ACC112 (cell line): ENCODE measurements at regions not wholly inside any gene's neighbourhood (a gene's known extent, or its start where the extent isn't known, plus 50 kb on each side); places are given as distances from the start of the nearest gene placed in this dataset.

Experiments used
- H2AFZ ChIP-seq: fragments of 200-600 bp; sonication (generic); one replicate; pipeline ENCODE4 v1.6.0; 2017; ENCODE audit warnings: antibody characterized with exemption, low read length; ENCODE audit not compliant: unreplicated experiment
- H3K27ac ChIP-seq: fragments of 200-600 bp; sonication (generic); 2 replicates; pipeline ENCODE4 v1.5.1; 2014; ENCODE audit warnings: low read depth, mild to moderate bottlenecking, antibody characterized with exemption, low read length, moderate library complexity
- H3K27me3 ChIP-seq: fragments of 200-600 bp; sonication (generic); 2 replicates; pipeline ENCODE4 v1.6.1; 2014; ENCODE audit warnings: mild to moderate bottlenecking, antibody characterized with exemption, low read length, moderate library complexity, mixed read lengths; ENCODE audit not compliant: insufficient read depth
- H3K36me3 ChIP-seq: fragments of 200-600 bp; sonication (generic); 2 replicates; pipeline ENCODE4 v1.6.1; 2016; ENCODE audit warnings: mild to moderate bottlenecking, antibody characterized with exemption, low read length, moderate library complexity, mixed read lengths; ENCODE audit not compliant: insufficient read depth
- H3K4me1 ChIP-seq: fragments of 200-600 bp; sonication (generic); one replicate; pipeline ENCODE4 v1.6.1; 2016; ENCODE audit warnings: low read length, mixed read lengths; ENCODE audit not compliant: insufficient read depth, unreplicated experiment, control insufficient read depth
- H3K4me3 ChIP-seq: fragments of 200-600 bp; sonication (generic); 2 replicates; pipeline ENCODE4 v1.5.1; 2014; ENCODE audit warnings: mild to moderate bottlenecking, low read depth, low read length
- H3K79me2 ChIP-seq: fragments of 200-600 bp; sonication (generic); one replicate; pipeline ENCODE4 v1.6.0; 2016; ENCODE audit warnings: low read length; ENCODE audit not compliant: control insufficient read depth, unreplicated experiment, insufficient read depth

DNA sequence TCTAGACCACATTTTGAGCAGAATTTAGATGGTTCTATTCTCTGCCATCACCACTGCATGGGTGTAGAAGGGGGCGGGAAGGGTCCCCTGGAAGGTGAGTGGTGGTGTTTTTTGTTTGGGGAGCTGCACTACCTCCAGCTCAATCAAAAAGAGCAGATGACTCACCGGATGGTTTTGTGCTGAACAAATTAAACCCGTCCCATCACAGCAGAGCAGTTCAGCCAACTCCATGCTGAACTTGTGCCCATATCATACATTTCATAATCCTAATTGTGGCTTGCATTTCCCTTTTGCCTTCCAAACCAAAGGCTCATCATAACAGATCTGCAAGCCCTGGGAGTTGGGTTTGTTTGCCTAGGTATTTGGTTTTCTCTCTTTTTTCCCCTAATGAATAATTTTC is 53.0 kb upstream of the RPH3A start:
- no peaks in the 10 kb centered on the region for H3K79me2 ChIP-seq
- no peaks in the 10 kb centered on the region for H3K4me1 ChIP-seq
- no peaks in the 10 kb centered on the region for H3K36me3 ChIP-seq
- no peak overlapping the region for H2AFZ ChIP-seq
- H3K27me3 ChIP-seq: peaks cover 93% of the 10 kb centered on the region
- H3K27ac ChIP-seq: no peak overlapping the region
- H3K4me3 ChIP-seq: no peak overlapping the region

DNA sequence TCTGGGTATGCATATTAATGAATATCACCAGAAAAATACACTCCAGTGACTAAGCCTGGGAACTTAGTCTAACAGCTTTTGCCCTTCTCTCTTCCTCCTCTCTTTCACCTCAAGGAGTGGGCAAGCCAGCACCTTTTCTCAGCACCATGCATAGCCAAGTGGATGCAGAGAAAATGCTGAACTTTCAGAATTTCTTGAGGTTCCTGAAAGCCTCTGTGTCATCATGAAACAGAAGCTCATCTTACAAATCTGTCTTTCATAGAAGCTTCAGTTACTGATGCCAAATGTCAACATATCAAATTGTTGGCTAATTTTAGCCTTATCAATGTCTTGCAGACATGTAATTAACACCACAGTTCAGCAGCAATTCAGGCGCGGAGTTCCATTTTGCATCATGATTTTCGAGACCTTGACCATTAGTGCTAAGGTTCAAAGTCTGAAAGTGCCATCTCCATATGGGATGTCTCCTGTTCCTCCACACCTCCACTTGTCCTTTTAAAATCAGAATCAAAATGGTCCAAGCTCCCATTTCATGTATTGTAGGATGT is 51.1 kb upstream of the RPH3A start:
- H3K4me1 ChIP-seq: no peaks in the 10 kb centered on the region
- H3K27me3 ChIP-seq: peaks cover 92% of the 10 kb centered on the region
- H3K36me3 ChIP-seq: no peaks in the 10 kb centered on the region
- no peak overlapping the region for H3K27ac ChIP-seq
- no peaks in the 10 kb centered on the region for H3K79me2 ChIP-seq
- no peak overlapping the region for H3K4me3 ChIP-seq
- no peak overlapping the region for H2AFZ ChIP-seq

DNA sequence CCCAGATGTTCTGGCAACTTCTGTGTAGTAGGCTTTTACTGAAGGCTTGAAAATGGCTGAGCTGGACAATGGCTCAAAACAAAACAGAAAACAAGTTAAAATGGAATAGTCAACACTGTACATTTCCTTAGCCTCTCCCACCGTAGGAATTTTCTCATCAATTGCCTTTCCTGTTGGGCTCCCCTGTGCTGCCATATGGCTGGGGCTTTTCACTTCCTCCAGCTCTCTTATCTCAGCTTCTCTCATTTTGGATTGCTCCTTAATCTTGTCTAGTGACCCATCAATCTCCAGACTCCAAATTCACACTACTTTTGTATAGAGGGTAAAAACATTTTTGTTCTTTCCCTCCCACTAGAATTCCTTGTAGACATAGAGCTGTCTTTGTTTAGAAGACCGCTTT is 50.4 kb upstream of the RPH3A start:
- H3K4me3 ChIP-seq: no peak overlapping the region
- H3K27me3 ChIP-seq: peaks cover 92% of the 10 kb centered on the region

More for the DNA sequence above, 50.4 kb upstream of the RPH3A start:
- H3K4me1 ChIP-seq: no peaks in the 10 kb centered on the region
- H3K27ac ChIP-seq: no peak overlapping the region
- no peaks in the 10 kb centered on the region for H3K79me2 ChIP-seq
- no peak overlapping the region for H2AFZ ChIP-seq
- no peaks in the 10 kb centered on the region for H3K36me3 ChIP-seq
